Ovary (tissue), 7 donors: ENCODE measurements at regions not wholly inside any gene's neighbourhood (a gene's known extent, or its start where the extent isn't known, plus 50 kb on each side); places are given as distances from the start of the nearest gene placed in this dataset.
A peak's percentile ranks its signal among the peaks of the same experiment; 100 is the strongest.
"Not testable (repeated sequence)": the region's sequence is repeated elsewhere in the genome, so short reads cannot be mapped to it uniquely, and the experiment has no call there.

ENCODE experiments used
- DNase-seq, 5 donors: peaks; one replicate each; pipeline ENCODE4 v3.0.0-alpha.2; 2019 to 2020
- H3K27ac ChIP-seq, 2 donors: fragments of 200-600 bp; one replicate each; pipeline versions ENCODE4 v1.5.1 to v1.8.0; 2019 to 2022
- H3K27me3 ChIP-seq: fragments of 200-600 bp; one replicate; pipeline ENCODE4 v1.8.0; 2022
- H3K36me3 ChIP-seq: fragments of 200-600 bp; sonication (generic); one replicate; pipeline ENCODE4 v1.5.1; 2019
- H3K4me1 ChIP-seq: one replicate; pipeline ENCODE4 v1.8.1; 2013; ENCODE audit warnings: mild to moderate bottlenecking, moderate library complexity; ENCODE audit not compliant: insufficient read depth
- H3K4me3 ChIP-seq: fragments of 200-600 bp; sonication (generic); one replicate; pipeline ENCODE4 v1.5.1; 2017
- H3K9me3 ChIP-seq, 2 donors: fragments of 200-600 bp in 1 of 2; sonication (generic) in 1 of 2; one replicate each; pipeline versions ENCODE4 v1.5.1 to v1.8.1; 2013 to 2019; ENCODE audit warnings: mild to moderate bottlenecking in 1 of 2, moderate library complexity in 1 of 2
- CTCF ChIP-seq, 3 donors: fragments of 450-650 bp in 2 of 3; fragments of 200-600 bp in 1 of 3; IDR thresholded peaks; one replicate each; pipeline versions ENCODE4 v1.5.1 to v1.8.0; 2016 to 2022; ENCODE audit warnings: antibody characterized with exemption in 3 of 3, mild to moderate bottlenecking in 1 of 3
- EP300 ChIP-seq: sonication (generic); formaldehyde crosslinking; IDR thresholded peaks from one replicate; pipeline ENCODE4 v1.6.1; 2017; ENCODE audit warnings: antibody characterized with exemption
- POLR2A ChIP-seq: fragments of 450-650 bp; IDR thresholded peaks from one replicate; pipeline ENCODE4 v1.6.1; 2017; ENCODE audit warnings: antibody characterized with exemption, mild to moderate bottlenecking, moderate library complexity
- WGBS, 3 donors: extraction: QIAGEN DNeasy Blood & Tissue Kit in 1 of 3; methylation state at CpG; one replicate each; pipeline versions ENCODE4 v1.1.5 to v1.1.7; 2013 to 2017; 5-methylcytosine and 5-hydroxymethylcytosine counted together
- intact Hi-C, 4 donors: fragments of 100-400 bp; cut with DNase I; formaldehyde crosslinking; loops; one replicate each; pipeline versions ENCODE4 v1.11.0 to v1.15.1; 2022 to 2023
- donor health status: DM: no; HTN: no; CAD: no; lungs with moderate emphysema.
- donor health status: DM: no; HTN: no; CAD: no.
- donor health status: Bipolar disorder and iron deficiency.
- donor health status: DM: no; HTN: no; CAD: no.
- donor health status: DM: yes; HTN: yes; CAD: no.

DNA sequence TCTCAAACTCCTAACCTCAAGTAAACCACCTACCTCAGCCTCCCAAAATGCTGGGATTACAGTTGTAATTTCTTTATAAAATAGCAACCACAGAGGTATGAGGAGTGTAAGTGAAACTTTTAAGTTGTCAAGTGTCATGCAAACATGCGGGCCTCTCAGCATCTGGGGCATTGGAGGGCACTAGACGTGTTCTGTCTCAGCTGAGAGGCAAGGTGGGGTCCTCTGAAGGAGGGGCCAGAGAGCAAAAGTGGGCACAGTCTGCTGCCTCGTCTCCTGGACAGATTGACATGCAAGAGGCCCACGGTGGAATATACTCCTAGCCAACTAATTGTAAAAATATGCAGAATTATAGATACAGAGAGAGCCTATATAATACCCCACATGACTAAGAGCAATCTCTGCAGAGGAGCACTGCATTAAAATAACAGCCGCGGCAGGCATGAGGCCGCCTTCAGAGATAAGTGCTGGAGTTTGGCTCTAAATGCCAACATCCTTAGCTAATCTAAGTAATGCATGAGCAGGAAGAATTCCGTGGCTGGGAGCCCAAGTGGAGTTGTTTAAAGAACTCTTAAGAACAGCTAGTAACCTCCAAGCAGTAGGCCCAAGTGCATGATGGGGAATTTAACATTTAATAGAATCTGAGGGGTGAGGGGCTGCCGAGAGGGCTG is 87.8 kb upstream of the RNU6-1 start:
- Histone ChIP-seq H3K4me3 (no peak overlapping the region), H3K4me1 (peaks cover 31% of the 10 kb centered on the region), H3K9me3 (no peaks in the 10 kb centered on the region), H3K36me3 (no peaks in the 10 kb centered on the region), H3K27me3 (no peaks in the 10 kb centered on the region), H3K27ac (peak overlapping the region in 1 of 2 donors; percentile 28)
- DNase-seq: peak; percentile 70 to 87 (median 78)
- WGBS, 3 donors: 8 to 15% (median 9%) methylated on average over 9 of the region's 9 CpGs
- TF ChIP-seq POLR2A (no peak), CTCF (IDR thresholded peaks at IDR 0.05) (no peak), EP300 (no peak)
- intact Hi-C loops: no loop called here

- TF ChIP-seq POLR2A (no peak), EP300 (no peak), CTCF (IDR thresholded peaks at IDR 0.05) (no peak)
- 19 to 36% (median 24%) methylated on average over 6 of the region's 6 CpGs for WGBS, 3 donors
Measured at GRCh38 chr15:67928666-67929065, 88.8 kb upstream of the RNU6-1 start.

DNA sequence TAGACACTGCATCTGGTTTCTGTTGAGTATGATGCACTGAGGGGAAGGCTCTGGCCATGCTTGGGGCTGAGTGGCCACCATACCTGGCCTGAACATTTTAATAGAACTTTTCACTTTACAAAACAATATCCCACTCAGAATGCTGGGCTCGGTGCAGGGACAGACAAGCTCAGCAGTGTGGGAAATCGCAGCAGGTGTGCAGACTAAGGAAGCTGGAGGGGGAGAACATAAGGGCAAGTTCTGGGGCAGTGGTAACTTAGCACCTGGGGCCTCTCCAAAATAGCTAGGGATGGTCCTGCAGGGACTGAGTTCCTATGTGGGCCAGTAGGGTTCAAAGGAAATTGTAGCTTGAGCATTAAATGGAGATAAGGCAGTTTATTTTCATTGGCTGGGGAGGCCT is 90.9 kb upstream of the RNU6-1 start:
- Histone ChIP-seq H3K4me3 (no peak overlapping the region), H3K27me3 (no peaks in the 10 kb centered on the region), H3K4me1 (peaks cover 14% of the 10 kb centered on the region), H3K27ac (no peak overlapping the region), H3K36me3 (no peaks in the 10 kb centered on the region), H3K9me3 (no peaks in the 10 kb centered on the region)
- TF ChIP-seq CTCF (IDR thresholded peaks at IDR 0.05) (no peak), EP300 (no peak), POLR2A (no peak)
- intact Hi-C loops: no loop called here
- 89 to 93% (median 89%) methylated on average over 2 of the region's 2 CpGs for WGBS, 3 donors
- DNase-seq: no peak

More at GRCh38 chr15:67928666-67929065, 88.8 kb upstream of the RNU6-1 start:
- peak in 3 of 5 donors; percentile 53 to 64 (median 56) for DNase-seq
- Histone ChIP-seq H3K36me3 (no peaks in the 10 kb centered on the region), H3K4me1 (peaks cover 26% of the 10 kb centered on the region), H3K4me3 (no peak overlapping the region), H3K27ac (no peak overlapping the region), H3K9me3 (no peaks in the 10 kb centered on the region), H3K27me3 (no peaks in the 10 kb centered on the region)
- intact Hi-C loops: no loop called here

DNA sequence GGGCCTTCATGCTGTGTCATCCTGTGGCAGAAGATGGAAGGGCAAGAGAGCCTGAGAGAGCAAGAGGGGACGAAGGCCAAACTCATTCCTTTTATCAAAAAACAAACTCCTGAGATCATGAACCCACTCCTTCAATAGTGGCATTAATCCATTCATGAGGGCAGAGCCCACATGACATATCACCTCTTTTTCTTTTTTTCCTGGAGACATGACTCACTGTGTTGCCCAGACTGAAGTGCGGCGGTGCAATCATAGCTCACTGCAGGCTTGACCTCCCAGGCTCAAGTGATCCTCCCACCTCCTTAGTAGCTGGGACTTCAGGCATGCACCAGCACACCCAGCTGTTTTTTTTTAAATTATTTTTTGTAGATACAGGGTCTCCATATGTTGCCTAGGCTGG is 92.0 kb upstream of the RNU6-1 start:
- Histone ChIP-seq H3K36me3 (no peaks in the 10 kb centered on the region), H3K4me3 (no peak overlapping the region), H3K27ac (no peak overlapping the region), H3K4me1 (peaks cover 14% of the 10 kb centered on the region), H3K9me3 (no peaks in the 10 kb centered on the region), H3K27me3 (no peaks in the 10 kb centered on the region)
- DNase-seq: no peak
- TF ChIP-seq CTCF (IDR thresholded peaks at IDR 0.05) (no peak), EP300 (no peak), POLR2A (no peak)
- intact Hi-C loops: no loop called here
- WGBS, 3 donors: 79 to 81% (median 80%) methylated on average over 3 of the region's 3 CpGs

GRCh38 chr15:67934126-67934525 is 94.3 kb upstream of the RNU6-1 start:
- intact Hi-C loops, H3K36me3 ChIP-seq, DNase-seq, H3K9me3 ChIP-seq, H3K4me1 ChIP-seq, H3K4me3 ChIP-seq, H3K27me3 ChIP-seq, H3K27ac ChIP-seq: not testable (repeated sequence)
- WGBS, 3 donors: 79 to 83% (median 82%) methylated on average over 3 of the region's 3 CpGs
